Suprapubic skin (tissue), 3 donors: ENCODE measurements at regions not wholly inside any gene's neighbourhood (a gene's known extent, or its start where the extent isn't known, plus 50 kb on each side); places are given as distances from the start of the nearest gene placed in this dataset.

Experiments
- CTCF ChIP-seq, 2 donors: fragments of 200-600 bp in 1 of 2; fragments of 450-650 bp in 1 of 2; sonication (generic) in 1 of 2; IDR thresholded peaks; one replicate each; pipeline ENCODE4 v1.5.1; 2016 to 2019; ENCODE audit warnings: antibody characterized with exemption in 2 of 2, mild to moderate bottlenecking in 1 of 2, moderate library complexity in 1 of 2
- POLR2AphosphoS5 ChIP-seq, 3 donors: sonication (generic); formaldehyde crosslinking; IDR thresholded peaks; one replicate each; pipeline ENCODE4 v1.6.1; 2017; ENCODE audit warnings: antibody characterized with exemption in 3 of 3

- TF ChIP-seq CTCF (IDR thresholded peaks at IDR 0.05) (no peak), POLR2AphosphoS5 (IDR thresholded peaks at IDR 0.05) (no peak)
Observed at GRCh38 chr18:67815280-67815679, 298.8 kb upstream of the DSEL start.
